Breast epithelium (tissue), 4 donors: ENCODE measurements at regions not wholly inside any gene's neighbourhood (a gene's known extent, or its start where the extent isn't known, plus 50 kb on each side); places are given as distances from the start of the nearest gene placed in this dataset.
A peak's percentile ranks its signal among the peaks of the same experiment; 100 is the strongest.
"Not testable (repeated sequence)": the region's sequence is repeated elsewhere in the genome, so short reads cannot be mapped to it uniquely, and the experiment has no call there.

Experiments used
- DNase-seq, 2 donors: peaks; one replicate each; pipeline ENCODE4 v3.0.0-alpha.2; 2019; ENCODE audit warnings: low spot score in 2 of 2
- H3K27ac ChIP-seq, 2 donors: fragments of 200-600 bp; sonication (generic) in 1 of 2; one replicate each; pipeline ENCODE4 v1.5.1; 2016 to 2019; ENCODE audit warnings: mild to moderate bottlenecking in 1 of 2
- H3K27me3 ChIP-seq, 2 donors: fragments of 200-600 bp; sonication (generic) in 1 of 2; one replicate each; pipeline versions ENCODE4 v1.5.1 to v1.6.0; 2017 to 2019; ENCODE audit warnings: control low read depth in 1 of 2, mild to moderate bottlenecking in 1 of 2
- H3K36me3 ChIP-seq: fragments of 200-600 bp; one replicate; pipeline ENCODE4 v1.5.1; 2019
- H3K4me1 ChIP-seq, 2 donors: fragments of 200-600 bp; sonication (generic); one replicate each; pipeline ENCODE4 v1.5.1; 2016 to 2019; ENCODE audit warnings: control low read depth in 1 of 2
- H3K4me3 ChIP-seq, 3 donors: fragments of 200-600 bp; sonication (generic); 1 replicate in 2 of 3; 2 replicates in 1 of 3; pipeline ENCODE4 v1.5.1; 2016 to 2019; ENCODE audit warnings: mild to moderate bottlenecking in 3 of 3, moderate library complexity in 2 of 3
- H3K9me3 ChIP-seq, 2 donors: fragments of 200-600 bp; sonication (generic) in 1 of 2; one replicate each; pipeline ENCODE4 v1.5.1; 2016 to 2019; ENCODE audit warnings: control low read depth in 1 of 2
- CTCF ChIP-seq, 3 donors: fragments of 450-650 bp; IDR thresholded peaks; one replicate each; pipeline ENCODE4 v1.5.1; 2016 to 2017; ENCODE audit warnings: antibody characterized with exemption in 3 of 3, mild to moderate bottlenecking in 3 of 3, moderate library complexity in 3 of 3
- POLR2A ChIP-seq: fragments of 450-650 bp; IDR thresholded peaks from one replicate; pipeline ENCODE4 v1.6.1; 2016; ENCODE audit warnings: antibody characterized with exemption, mild to moderate bottlenecking, moderate library complexity
- POLR2AphosphoS5 ChIP-seq, 3 donors: sonication (generic); formaldehyde crosslinking; IDR thresholded peaks; one replicate each; pipeline ENCODE4 v1.6.1; 2017; ENCODE audit warnings: antibody characterized with exemption in 3 of 3
- intact Hi-C: fragments of 100-400 bp; cut with DNase I; formaldehyde crosslinking; loops from one replicate; pipeline ENCODE4 v1.15.1; 2023; ENCODE audit warnings: low total_unique reads

DNA sequence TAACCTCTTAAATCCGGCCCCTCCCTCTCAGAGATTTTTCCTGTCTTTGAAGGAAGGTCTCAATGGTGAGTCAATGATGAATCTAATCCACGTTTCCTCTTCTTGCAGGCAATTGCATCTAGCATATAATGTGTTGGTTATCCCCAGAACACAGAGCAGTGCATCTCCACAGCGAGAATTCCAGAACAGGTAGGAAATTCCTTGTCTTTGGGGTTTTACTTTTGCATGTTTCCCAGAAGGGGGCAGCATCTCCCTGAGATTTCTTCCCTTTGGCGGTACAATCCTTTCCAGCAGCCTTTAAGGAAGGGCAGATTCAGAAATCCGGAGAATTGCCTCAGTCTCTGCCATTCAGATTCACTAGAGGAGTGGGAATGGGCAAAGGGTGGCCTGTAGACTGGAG lies 128.0 kb downstream of the KCNA5 start:
- intact Hi-C loops: no loop called here
- no peak overlapping the region for H3K27ac ChIP-seq
- no peaks in the 10 kb centered on the region for H3K4me1 ChIP-seq

DNA sequence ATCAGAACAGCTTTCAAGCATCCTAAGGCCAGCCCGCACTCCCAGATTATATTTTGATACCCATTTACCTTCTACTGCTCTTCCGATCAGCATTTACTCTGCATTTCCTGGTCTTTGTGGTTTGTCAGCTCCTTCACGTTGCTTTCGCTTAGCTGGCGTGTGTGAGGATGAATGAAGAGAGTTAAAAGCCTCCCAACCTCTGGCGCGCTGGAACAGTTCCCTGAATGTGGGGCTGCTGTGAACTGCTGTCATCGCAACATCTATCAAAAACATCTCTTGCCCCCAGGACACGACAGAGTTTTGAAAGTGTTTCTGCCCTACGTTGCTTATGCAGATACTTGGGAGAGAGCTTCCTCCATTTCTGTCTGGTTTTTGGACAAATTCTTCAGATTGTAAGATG lies 129.2 kb downstream of the KCNA5 start:
- Histone ChIP-seq H3K27me3 (peaks cover 0 to 5% of the 10 kb centered on the region in 2 donors), H3K36me3 (no peaks in the 10 kb centered on the region)
- intact Hi-C loops: no loop called here

More for the DNA sequence above, 128.0 kb downstream of the KCNA5 start:
- peaks cover 0 to 5% of the 10 kb centered on the region in 2 donors for H3K27me3 ChIP-seq
- H3K9me3 ChIP-seq: no peaks in the 10 kb centered on the region
- DNase-seq: no peak
- no peak overlapping the region for H3K4me3 ChIP-seq
- TF ChIP-seq POLR2AphosphoS5 (IDR thresholded peaks at IDR 0.05) (no peak), CTCF (IDR thresholded peaks at IDR 0.05) (peak in 2 of 3 donors; percentile 43 to 47)
- H3K36me3 ChIP-seq: no peaks in the 10 kb centered on the region

DNA sequence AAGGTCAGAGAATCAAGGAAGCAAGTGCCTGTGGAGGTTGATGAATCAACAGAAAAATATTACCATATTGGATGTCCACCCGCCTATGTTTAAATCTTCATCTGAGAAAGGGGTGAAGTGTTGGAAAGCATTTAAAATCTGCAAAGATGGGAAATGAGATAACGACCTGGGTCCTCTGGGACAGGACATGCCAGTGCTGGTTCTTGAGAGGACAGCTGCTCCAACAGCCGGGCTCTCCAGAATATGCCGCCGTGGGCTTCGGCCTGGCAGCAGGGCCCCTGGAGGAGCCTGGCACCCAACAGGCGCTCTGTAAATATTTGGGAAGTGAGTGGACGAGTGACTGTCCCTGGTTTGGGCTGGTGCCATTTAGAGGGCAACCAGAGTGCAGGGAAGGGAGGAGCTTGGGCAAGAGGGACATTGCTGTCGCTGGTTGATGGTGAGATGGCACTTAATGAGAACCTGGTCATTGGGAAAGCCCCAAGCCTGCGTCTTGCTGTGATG lies 129.9 kb downstream of the KCNA5 start:
- Histone ChIP-seq H3K9me3 (no peaks in the 10 kb centered on the region), H3K4me1 (no peaks in the 10 kb centered on the region), H3K4me3 (no peak overlapping the region), H3K27me3 (peaks cover 0 to 5% of the 10 kb centered on the region in 2 donors), H3K36me3 (no peaks in the 10 kb centered on the region), H3K27ac (no peak overlapping the region)
- intact Hi-C loops: no loop called here
- no peak for TF ChIP-seq POLR2AphosphoS5 (IDR thresholded peaks at IDR 0.05)
- TF ChIP-seq CTCF (IDR thresholded peaks at IDR 0.05): no peak
- no peak for TF ChIP-seq POLR2A
- peak; percentile 22 to 68 for DNase-seq

More for the DNA sequence above, 129.2 kb downstream of the KCNA5 start:
- Histone ChIP-seq H3K4me1 (no peaks in the 10 kb centered on the region), H3K27ac (no peak overlapping the region), H3K4me3 (no peak overlapping the region), H3K9me3 (no peaks in the 10 kb centered on the region)
- TF ChIP-seq POLR2A (no peak), POLR2AphosphoS5 (IDR thresholded peaks at IDR 0.05) (no peak), CTCF (IDR thresholded peaks at IDR 0.05) (no peak)
- no peak for DNase-seq

DNA sequence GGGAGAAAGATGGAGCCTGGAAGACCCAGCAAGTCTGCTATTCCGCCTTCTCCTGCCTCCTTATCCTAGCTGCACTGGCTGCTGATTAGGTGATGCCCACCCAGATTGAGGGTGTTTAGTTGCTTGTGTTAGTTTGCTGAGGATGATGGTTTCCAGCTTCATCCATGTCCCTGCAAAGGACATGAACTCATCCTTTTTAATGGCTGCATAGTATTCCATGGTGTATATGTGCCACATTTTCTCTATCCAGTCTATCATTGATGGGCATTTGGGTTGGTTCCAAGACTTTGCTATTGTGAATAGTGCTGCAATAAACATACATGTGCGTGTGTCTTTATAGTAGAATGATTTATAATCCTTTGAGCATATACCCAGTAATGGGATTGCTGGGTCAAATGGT lies 131.7 kb downstream of the KCNA5 start:
- H3K27me3 ChIP-seq, DNase-seq, H3K36me3 ChIP-seq, H3K27ac ChIP-seq, H3K9me3 ChIP-seq, H3K4me3 ChIP-seq, H3K4me1 ChIP-seq, intact Hi-C loops: not testable (repeated sequence)

DNA sequence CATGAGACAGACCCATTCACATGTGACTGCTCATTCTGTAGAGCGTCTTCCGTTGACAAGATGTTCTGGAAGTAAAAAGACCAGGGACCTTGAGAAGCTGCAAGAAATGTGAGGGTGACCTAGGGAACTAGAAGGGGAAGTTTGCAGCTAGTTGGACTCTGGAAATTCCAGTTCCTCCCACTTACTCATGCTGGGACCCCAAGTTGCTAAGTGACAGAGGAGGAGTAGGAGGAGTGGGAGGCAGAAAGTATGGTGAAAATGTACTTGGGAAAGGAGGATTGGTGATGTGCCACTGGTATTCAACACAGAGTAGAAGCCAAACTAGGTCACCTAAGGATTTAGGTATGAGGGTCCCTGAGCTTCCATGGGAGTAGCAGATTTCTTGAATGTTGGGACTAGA lies 132.4 kb downstream of the KCNA5 start:
- H3K27ac ChIP-seq: no peak overlapping the region
- intact Hi-C loops: no loop called here
- no peaks in the 10 kb centered on the region for H3K4me1 ChIP-seq
- no peaks in the 10 kb centered on the region for H3K36me3 ChIP-seq
- H3K27me3 ChIP-seq: peaks cover 0 to 3% of the 10 kb centered on the region in 2 donors
- no peak for TF ChIP-seq CTCF (IDR thresholded peaks at IDR 0.05)
- TF ChIP-seq POLR2AphosphoS5 (IDR thresholded peaks at IDR 0.05): no peak
- no peak for TF ChIP-seq POLR2A
- no peak overlapping the region for H3K4me3 ChIP-seq
- no peak for DNase-seq
- no peaks in the 10 kb centered on the region for H3K9me3 ChIP-seq

DNA sequence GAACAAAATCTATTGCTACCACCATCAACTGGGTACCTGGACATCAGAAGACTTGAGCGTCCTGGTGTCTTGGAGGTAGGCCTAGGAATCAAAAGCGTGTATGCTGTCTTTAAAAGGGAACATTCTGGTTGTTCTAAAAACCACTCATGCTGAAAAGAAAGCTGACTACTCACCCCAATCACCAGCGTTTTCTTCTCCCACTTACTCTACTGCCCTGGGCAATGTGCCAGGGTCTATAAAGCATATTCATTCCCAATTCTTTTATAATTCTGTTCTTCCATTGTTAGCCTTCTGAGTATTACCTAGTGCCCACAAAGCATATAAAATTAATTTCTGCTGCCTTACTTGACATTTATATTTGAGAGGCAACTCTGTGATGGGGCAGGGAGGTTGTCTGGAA lies 133.4 kb downstream of the KCNA5 start:
- Histone ChIP-seq H3K27me3 (no peaks in the 10 kb centered on the region), H3K4me3 (no peak overlapping the region), H3K4me1 (no peaks in the 10 kb centered on the region), H3K9me3 (no peaks in the 10 kb centered on the region), H3K27ac (no peak overlapping the region), H3K36me3 (no peaks in the 10 kb centered on the region)
- DNase-seq: no peak
- intact Hi-C loops: no loop called here
- TF ChIP-seq CTCF (IDR thresholded peaks at IDR 0.05) (no peak), POLR2A (no peak), POLR2AphosphoS5 (IDR thresholded peaks at IDR 0.05) (no peak)
